ENCODE measurements at regions not wholly inside any gene's neighbourhood (a gene's known extent, or its start where the extent isn't known, plus 50 kb on each side); places are given as distances from the start of the nearest gene placed in this dataset.

GRCh38 chr5:2048664-2049063 is 165.9 kb upstream of the IRX4 start:
- Mint-ChIP-seq H3K27me3 (ENCODE audit: insufficient read depth, low read depth, poor library complexity) (no peaks in the 10 kb centered on the region), H3K36me3 (ENCODE audit: low read depth) (no peaks in the 10 kb centered on the region), H3K27ac (no peak overlapping the region), H3K9me3 (peaks cover 4% of the 10 kb centered on the region; the same call in 1 of the 3 replicates), H3K4me1 (peaks cover 4% of the 10 kb centered on the region), H3K4me3 (no peak overlapping the region)
- Histone ChIP-seq H3K36me3 (ENCODE audit: insufficient read depth) (no peaks in the 10 kb centered on the region), H3K9me2 (ENCODE audit: insufficient read depth) (no peaks in the 10 kb centered on the region), H3K27ac (ENCODE audit: low read depth) (no peak overlapping the region), H3K27me3 (ENCODE audit: insufficient read depth) (no peaks in the 10 kb centered on the region), H3K4me3 (no peak overlapping the region), H2AFZ (no peak overlapping the region), H3K4me1 (ENCODE audit: insufficient read depth) (peaks cover 6% of the 10 kb centered on the region; the same call in 1 of the 2 replicates), H3K79me2 (replicated peaks; ENCODE audit: insufficient read depth) (no peaks in the 10 kb centered on the region), H3F3A (replicated peaks; ENCODE audit: low read depth) (no peaks in the 10 kb centered on the region), H3K4me2 (no peak overlapping the region), H4K20me1 (replicated peaks; ENCODE audit: insufficient read depth) (no peaks in the 10 kb centered on the region)
- DNase-seq (ENCODE audit: low spot score) (no peak), ATAC-seq (no peak)
- no peak for TF ChIP-seq ZNF331 (CRISPR knock-in tag; IDR thresholded peaks at IDR 0.05; ENCODE audit: low read depth)

DNA sequence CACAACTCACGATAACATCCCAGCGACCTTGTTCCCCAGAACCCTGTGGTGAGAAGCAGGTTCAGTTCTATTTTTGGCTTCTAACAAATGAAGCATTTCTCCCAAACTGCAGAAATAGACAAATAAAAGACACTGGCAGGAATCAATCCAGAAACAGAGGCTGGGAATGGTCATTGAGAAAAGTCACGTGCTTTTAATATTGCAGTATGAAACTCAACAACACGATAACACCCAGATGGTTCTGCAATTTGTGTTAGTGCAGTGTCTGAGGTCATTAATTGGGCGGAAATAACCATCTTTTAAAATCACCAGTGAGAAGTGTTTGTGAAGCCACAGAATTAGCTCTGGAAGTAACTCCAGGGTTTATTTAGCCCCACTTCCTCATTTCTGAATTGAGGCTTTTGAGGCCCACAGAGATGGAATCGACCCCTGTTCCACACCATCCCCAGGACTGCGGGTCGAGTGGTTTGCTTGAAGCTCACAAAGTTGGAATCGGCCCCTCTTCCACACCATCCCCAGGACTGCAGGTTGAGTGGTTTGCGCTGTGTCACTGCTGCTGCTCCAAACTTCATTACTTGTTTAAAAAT is 164.7 kb upstream of the IRX4 start:
- no peak for TF ChIP-seq CTCF (conservative IDR thresholded peaks at IDR 0.05; ENCODE audit: low read depth in 2 of 2)
- TF ChIP-seq, protein P1, sequence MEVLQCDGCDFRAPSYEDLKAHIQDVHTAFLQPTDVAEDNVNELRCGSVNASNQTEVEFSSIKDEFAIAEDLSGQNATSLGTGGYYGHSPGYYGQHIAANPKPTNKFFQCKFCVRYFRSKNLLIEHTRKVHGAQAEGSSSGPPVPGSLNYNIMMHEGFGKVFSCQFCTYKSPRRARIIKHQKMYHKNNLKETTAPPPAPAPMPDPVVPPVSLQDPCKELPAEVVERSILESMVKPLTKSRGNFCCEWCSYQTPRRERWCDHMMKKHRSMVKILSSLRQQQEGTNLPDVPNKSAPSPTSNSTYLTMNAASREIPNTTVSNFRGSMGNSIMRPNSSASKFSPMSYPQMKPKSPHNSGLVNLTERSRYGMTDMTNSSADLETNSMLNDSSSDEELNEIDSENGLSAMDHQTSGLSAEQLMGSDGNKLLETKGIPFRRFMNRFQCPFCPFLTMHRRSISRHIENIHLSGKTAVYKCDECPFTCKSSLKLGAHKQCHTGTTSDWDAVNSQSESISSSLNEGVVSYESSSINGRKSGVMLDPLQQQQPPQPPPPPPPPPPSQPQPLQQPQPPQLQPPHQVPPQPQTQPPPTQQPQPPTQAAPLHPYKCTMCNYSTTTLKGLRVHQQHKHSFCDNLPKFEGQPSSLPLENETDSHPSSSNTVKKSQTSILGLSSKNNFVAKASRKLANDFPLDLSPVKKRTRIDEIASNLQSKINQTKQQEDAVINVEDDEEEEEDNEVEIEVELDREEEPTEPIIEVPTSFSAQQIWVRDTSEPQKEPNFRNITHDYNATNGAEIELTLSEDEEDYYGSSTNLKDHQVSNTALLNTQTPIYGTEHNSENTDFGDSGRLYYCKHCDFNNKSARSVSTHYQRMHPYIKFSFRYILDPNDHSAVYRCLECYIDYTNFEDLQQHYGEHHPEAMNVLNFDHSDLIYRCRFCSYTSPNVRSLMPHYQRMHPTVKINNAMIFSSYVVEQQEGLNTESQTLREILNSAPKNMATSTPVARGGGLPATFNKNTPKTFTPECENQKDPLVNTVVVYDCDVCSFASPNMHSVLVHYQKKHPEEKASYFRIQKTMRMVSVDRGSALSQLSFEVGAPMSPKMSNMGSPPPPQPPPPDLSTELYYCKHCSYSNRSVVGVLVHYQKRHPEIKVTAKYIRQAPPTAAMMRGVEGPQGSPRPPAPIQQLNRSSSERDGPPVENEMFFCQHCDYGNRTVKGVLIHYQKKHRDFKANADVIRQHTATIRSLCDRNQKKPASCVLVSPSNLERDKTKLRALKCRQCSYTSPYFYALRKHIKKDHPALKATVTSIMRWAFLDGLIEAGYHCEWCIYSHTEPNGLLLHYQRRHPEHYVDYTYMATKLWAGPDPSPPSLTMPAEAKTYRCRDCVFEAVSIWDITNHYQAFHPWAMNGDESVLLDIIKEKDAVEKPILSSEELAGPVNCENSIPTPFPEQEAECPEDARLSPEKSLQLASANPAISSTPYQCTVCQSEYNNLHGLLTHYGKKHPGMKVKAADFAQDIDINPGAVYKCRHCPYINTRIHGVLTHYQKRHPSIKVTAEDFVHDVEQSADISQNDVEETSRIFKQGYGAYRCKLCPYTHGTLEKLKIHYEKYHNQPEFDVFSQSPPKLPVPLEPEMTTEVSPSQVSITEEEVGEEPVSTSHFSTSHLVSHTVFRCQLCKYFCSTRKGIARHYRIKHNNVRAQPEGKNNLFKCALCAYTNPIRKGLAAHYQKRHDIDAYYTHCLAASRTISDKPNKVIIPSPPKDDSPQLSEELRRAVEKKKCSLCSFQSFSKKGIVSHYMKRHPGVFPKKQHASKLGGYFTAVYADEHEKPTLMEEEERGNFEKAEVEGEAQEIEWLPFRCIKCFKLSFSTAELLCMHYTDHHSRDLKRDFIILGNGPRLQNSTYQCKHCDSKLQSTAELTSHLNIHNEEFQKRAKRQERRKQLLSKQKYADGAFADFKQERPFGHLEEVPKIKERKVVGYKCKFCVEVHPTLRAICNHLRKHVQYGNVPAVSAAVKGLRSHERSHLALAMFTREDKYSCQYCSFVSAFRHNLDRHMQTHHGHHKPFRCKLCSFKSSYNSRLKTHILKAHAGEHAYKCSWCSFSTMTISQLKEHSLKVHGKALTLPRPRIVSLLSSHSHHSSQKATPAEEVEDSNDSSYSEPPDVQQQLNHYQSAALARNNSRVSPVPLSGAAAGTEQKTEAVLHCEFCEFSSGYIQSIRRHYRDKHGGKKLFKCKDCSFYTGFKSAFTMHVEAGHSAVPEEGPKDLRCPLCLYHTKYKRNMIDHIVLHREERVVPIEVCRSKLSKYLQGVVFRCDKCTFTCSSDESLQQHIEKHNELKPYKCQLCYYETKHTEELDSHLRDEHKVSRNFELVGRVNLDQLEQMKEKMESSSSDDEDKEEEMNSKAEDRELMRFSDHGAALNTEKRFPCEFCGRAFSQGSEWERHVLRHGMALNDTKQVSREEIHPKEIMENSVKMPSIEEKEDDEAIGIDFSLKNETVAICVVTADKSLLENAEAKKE (CRISPR knock-in tag; IDR thresholded peaks at IDR 0.05) = no peak
- DNase-seq (ENCODE audit: low spot score) (no peak), ATAC-seq (no peak)
- Mint-ChIP-seq H3K27ac (no peak overlapping the region), H3K9me3 (peaks cover 4% of the 10 kb centered on the region; the same call in 1 of the 3 replicates), H3K36me3 (ENCODE audit: low read depth) (no peaks in the 10 kb centered on the region), H3K4me1 (peaks cover 4% of the 10 kb centered on the region), H3K27me3 (ENCODE audit: insufficient read depth, low read depth, poor library complexity) (no peaks in the 10 kb centered on the region), H3K4me3 (no peak overlapping the region)
- no peaks in the 10 kb centered on the region for H3F3A ChIP-seq (replicated peaks; ENCODE audit: low read depth)
- H3K79me2 ChIP-seq (replicated peaks; ENCODE audit: insufficient read depth) = no peaks in the 10 kb centered on the region
- no peaks in the 10 kb centered on the region for H3K27me3 ChIP-seq (ENCODE audit: insufficient read depth)
- H2AFZ ChIP-seq = no peak overlapping the region
- H3K4me2 ChIP-seq = no peak overlapping the region
- no peaks in the 10 kb centered on the region for H4K20me1 ChIP-seq (replicated peaks; ENCODE audit: insufficient read depth)
- no peaks in the 10 kb centered on the region for H3K36me3 ChIP-seq (ENCODE audit: insufficient read depth)
- peaks cover 6% of the 10 kb centered on the region; the same call in 1 of the 2 replicates for H3K4me1 ChIP-seq (ENCODE audit: insufficient read depth)
- no peak overlapping the region for H3K27ac ChIP-seq (ENCODE audit: low read depth)
- no peak overlapping the region for H3K4me3 ChIP-seq
- H3K9me2 ChIP-seq (ENCODE audit: insufficient read depth) = no peaks in the 10 kb centered on the region

All from GM23338 (cell line).